SK-N-SH treated with all-trans-retinoic acid at 6 μM for 48 hours (cell line): ENCODE measurements at regions not wholly inside any gene's neighbourhood (a gene's known extent, or its start where the extent isn't known, plus 50 kb on each side); places are given as distances from the start of the nearest gene placed in this dataset.

Experiments used
- ATAC-seq: fragments of 200-7000 bp; cut with Tn5 transposase; 3 replicates; pipeline ENCODE4 v1.9.1; 2020; ENCODE audit warnings: mild to moderate bottlenecking, moderate library complexity
- ARNTL ChIP-seq: fragments of 450-650 bp; formaldehyde crosslinking; IDR thresholded peaks from 2 replicates; pipeline ENCODE4 v1.5.0; 2020; ENCODE audit warnings: low read depth, mild to moderate bottlenecking, moderate library complexity, borderline replicate concordance
- BACH2 ChIP-seq: fragments of 250-450 bp; sonication (Bioruptor Pico); IDR thresholded peaks from 2 replicates; pipeline ENCODE4 v1.9.0; 2021; ENCODE audit warnings: mild to moderate bottlenecking, borderline replicate concordance
- CREB5 ChIP-seq: fragments of 250-450 bp; sonication (Bioruptor Pico); IDR thresholded peaks from 2 replicates; pipeline ENCODE4 v1.5.1; 2020; ENCODE audit warnings: low read depth, mild to moderate bottlenecking, moderate library complexity
- CSDC2 ChIP-seq: fragments of 250-450 bp; sonication (Bioruptor Pico); IDR thresholded peaks from 2 replicates; pipeline ENCODE4 v1.5.0; 2020; ENCODE audit warnings: mild to moderate bottlenecking, moderate library complexity
- ESRRG ChIP-seq: fragments of 250-450 bp; sonication (Bioruptor Pico); IDR thresholded peaks from 2 replicates; pipeline ENCODE4 v1.6.1; 2021; ENCODE audit warnings: mild to moderate bottlenecking
- GLIS3 ChIP-seq: fragments of 250-450 bp; sonication (Bioruptor Pico); IDR thresholded peaks from 2 replicates; pipeline ENCODE4 v1.5.0; 2020; ENCODE audit warnings: mild to moderate bottlenecking, moderate library complexity
- ISL1 ChIP-seq: fragments of 250-450 bp; sonication (Bioruptor Pico); IDR thresholded peaks from 2 replicates; pipeline ENCODE4 v2.1.2; 2022; ENCODE audit warnings: mild to moderate bottlenecking, moderate library complexity
- OSR1 ChIP-seq: fragments of 250-450 bp; sonication (Bioruptor Pico); IDR thresholded peaks from 2 replicates; pipeline ENCODE4 v1.8.0; 2022; ENCODE audit warnings: moderate library complexity, mild to moderate bottlenecking, inconsistent platforms
- PATZ1 ChIP-seq: fragments of 250-450 bp; sonication (Bioruptor Pico); IDR thresholded peaks from 2 replicates; pipeline ENCODE4 v1.8.0; 2020; ENCODE audit warnings: mild to moderate bottlenecking, moderate library complexity, borderline replicate concordance
- POU6F1 ChIP-seq: fragments of 250-450 bp; sonication (Bioruptor Pico); IDR thresholded peaks from 2 replicates; pipeline ENCODE4 v1.8.0; 2021; ENCODE audit warnings: low read depth, mild to moderate bottlenecking, moderate library complexity, borderline replicate concordance
- RARB ChIP-seq: fragments of 250-450 bp; sonication (Bioruptor Pico); IDR thresholded peaks from 2 replicates; pipeline ENCODE4 v1.8.0; 2021; ENCODE audit warnings: mild to moderate bottlenecking, moderate library complexity
- SNAI2 ChIP-seq: fragments of 250-450 bp; sonication (Bioruptor Pico); IDR thresholded peaks from 2 replicates; pipeline ENCODE4 v1.5.0; 2020; ENCODE audit warnings: mild to moderate bottlenecking, moderate library complexity
- TCF4 ChIP-seq: fragments of 250-450 bp; sonication (Bioruptor Pico); IDR thresholded peaks from 2 replicates; pipeline ENCODE4 v1.8.0; 2021; ENCODE audit warnings: mild to moderate bottlenecking, moderate library complexity, borderline replicate concordance
- TOX ChIP-seq: fragments of 250-450 bp; sonication (Bioruptor Pico); IDR thresholded peaks from 2 replicates; pipeline ENCODE4 v1.8.0; 2021; ENCODE audit warnings: mild to moderate bottlenecking, moderate library complexity, borderline replicate concordance
- TSHZ2 ChIP-seq: fragments of 250-450 bp; sonication (Bioruptor Pico); IDR thresholded peaks from 2 replicates; pipeline ENCODE4 v1.5.0; 2020; ENCODE audit warnings: mild to moderate bottlenecking, moderate library complexity
- ZC3H10 ChIP-seq: fragments of 250-450 bp; sonication (Bioruptor Pico); IDR thresholded peaks from 2 replicates; pipeline ENCODE4 v1.5.1; 2021; ENCODE audit warnings: mild to moderate bottlenecking, moderate library complexity
- ZFP3 ChIP-seq: fragments of 250-450 bp; sonication (Bioruptor Pico); IDR thresholded peaks from 2 replicates; pipeline ENCODE4 v1.5.0; 2020; ENCODE audit warnings: mild to moderate bottlenecking, moderate library complexity
- ZNF565 ChIP-seq: fragments of 450-650 bp; formaldehyde crosslinking; conservative IDR thresholded peaks from 2 replicates; pipeline ENCODE4 v1.5.0; 2020; ENCODE audit warnings: low read depth, mild to moderate bottlenecking, moderate library complexity
- ZNF70 ChIP-seq: fragments of 450-650 bp; formaldehyde crosslinking; IDR thresholded peaks from 2 replicates; pipeline ENCODE4 v1.5.0; 2020; ENCODE audit warnings: mild to moderate bottlenecking, moderate library complexity
- ZNF8 ChIP-seq: fragments of 450-650 bp; formaldehyde crosslinking; IDR thresholded peaks from 2 replicates; pipeline ENCODE4 v1.5.0; 2020; ENCODE audit warnings: mild to moderate bottlenecking, moderate library complexity

- ATAC-seq = no peak
- TF ChIP-seq TSHZ2 (CRISPR knock-in tag) (no peak), ZNF70 (CRISPR knock-in tag) (no peak), GLIS3 (no peak), PATZ1 (CRISPR knock-in tag) (no peak), RARB (CRISPR knock-in tag) (no peak), ISL1 (CRISPR knock-in tag) (no peak), ZNF8 (no peak), ZC3H10 (CRISPR knock-in tag) (no peak), POU6F1 (CRISPR knock-in tag) (no peak), TCF4 (CRISPR knock-in tag) (no peak), OSR1 (CRISPR knock-in tag) (no peak), ARNTL (CRISPR knock-in tag) (no peak)
Measured at GRCh38 chr3:110822971-110823370, 248.6 kb upstream of the NECTIN3 start.

GRCh38 chr3:110846971-110847370, 224.6 kb upstream of the NECTIN3 start:
- no peak for TF ChIP-seq CREB5
- TF ChIP-seq, all 23 proteins: peak for 0
- no peak for ATAC-seq

- no peak for ATAC-seq
- TF ChIP-seq CREB5 (no peak), ZC3H10 (CRISPR knock-in tag) (no peak)
Measured at GRCh38 chr3:110849064-110849463, 222.6 kb upstream of the NECTIN3 start.

- ATAC-seq = no peak
- TF ChIP-seq POU6F1 (CRISPR knock-in tag) (no peak), ESRRG (CRISPR knock-in tag) (no peak), OSR1 (CRISPR knock-in tag) (no peak), SNAI2 (CRISPR knock-in tag) (no peak), TCF4 (CRISPR knock-in tag) (no peak), TOX (CRISPR knock-in tag) (no peak), BACH2 (CRISPR knock-in tag) (no peak), ZNF70 (CRISPR knock-in tag) (no peak), PATZ1 (CRISPR knock-in tag) (no peak), ZC3H10 (CRISPR knock-in tag) (no peak), ZNF565 (no peak), ZFP3 (CRISPR knock-in tag) (no peak), CSDC2 (CRISPR knock-in tag) (no peak)
Measured at GRCh38 chr3:110851736-110852135, 219.9 kb upstream of the NECTIN3 start.
